GM06990 (cell line): ENCODE measurements at regions not wholly inside any gene's neighbourhood (a gene's known extent, or its start where the extent isn't known, plus 50 kb on each side); places are given as distances from the start of the nearest gene placed in this dataset.

Experiments used
- DNase-seq: peaks from one replicate; pipeline ENCODE4 v3.0.0-alpha.2; 2011; ENCODE audit not compliant: insufficient read length; ENCODE audit errors: extremely low read depth
- H3K27me3 ChIP-seq: replicated peaks from 2 replicates; pipeline ENCODE4 v1.6.0; 2011; ENCODE audit warnings: low read length; ENCODE audit not compliant: control insufficient read depth, insufficient read depth
- H3K36me3 ChIP-seq: 2 replicates; pipeline ENCODE4 v1.5.1; 2011; ENCODE audit warnings: low read length; ENCODE audit not compliant: control insufficient read depth, insufficient read depth
- H3K4me3 ChIP-seq: replicated peaks from 2 replicates; pipeline ENCODE4 v1.5.1; 2011; ENCODE audit warnings: low read depth, mild to moderate bottlenecking, control low read depth, low read length
- CTCF ChIP-seq: IDR thresholded peaks from 2 replicates; pipeline ENCODE4 v1.5.1; 2011; ENCODE audit warnings: low read length, control low read depth, mild to moderate bottlenecking, inconsistent platforms; ENCODE audit not compliant: insufficient read depth, poor library complexity, severe bottlenecking

- no peak overlapping the region for H3K4me3 ChIP-seq
- no peaks in the 10 kb centered on the region for H3K36me3 ChIP-seq
- no peak for DNase-seq
- no peak for TF ChIP-seq CTCF
- no peaks in the 10 kb centered on the region for H3K27me3 ChIP-seq
These were observed 561.1 kb downstream of the NR2F1-AS1 start for GRCh38 chr5:93019896-93020295.

- H3K36me3 ChIP-seq, result no peaks in the 10 kb centered on the region
- no peak for TF ChIP-seq CTCF
- no peaks in the 10 kb centered on the region for H3K27me3 ChIP-seq
- no peak for DNase-seq
- no peak overlapping the region for H3K4me3 ChIP-seq
These were observed 562.6 kb downstream of the NR2F1-AS1 start for GRCh38 chr5:93018461-93018860.

- no peak for DNase-seq
- no peak for TF ChIP-seq CTCF
- Histone ChIP-seq H3K27me3 (no peaks in the 10 kb centered on the region), H3K36me3 (no peaks in the 10 kb centered on the region), H3K4me3 (no peak overlapping the region)
These were observed 563.2 kb downstream of the NR2F1-AS1 start for GRCh38 chr5:93017849-93018248.

- no peaks in the 10 kb centered on the region for H3K27me3 ChIP-seq
- no peak for TF ChIP-seq CTCF
- no peak overlapping the region for H3K4me3 ChIP-seq
- DNase-seq, result no peak
- no peaks in the 10 kb centered on the region for H3K36me3 ChIP-seq
These were observed 563.6 kb downstream of the NR2F1-AS1 start for GRCh38 chr5:93017376-93017775.

GRCh38 chr5:93010616-93011015 lies 570.4 kb downstream of the NR2F1-AS1 start:
- TF ChIP-seq CTCF, result no peak
- no peak overlapping the region for H3K4me3 ChIP-seq
- H3K27me3 ChIP-seq, result no peaks in the 10 kb centered on the region

GRCh38 chr5:93010037-93010436 lies 571.0 kb downstream of the NR2F1-AS1 start:
- DNase-seq, result no peak
- Histone ChIP-seq H3K4me3 (no peak overlapping the region), H3K36me3 (no peaks in the 10 kb centered on the region), H3K27me3 (no peaks in the 10 kb centered on the region)
- no peak for TF ChIP-seq CTCF

More at GRCh38 chr5:93010616-93011015, 570.4 kb downstream of the NR2F1-AS1 start:
- no peaks in the 10 kb centered on the region for H3K36me3 ChIP-seq
- DNase-seq, result no peak
